HCT116 (cell line): ENCODE measurements at regions not wholly inside any gene's neighbourhood (a gene's known extent, or its start where the extent isn't known, plus 50 kb on each side); places are given as distances from the start of the nearest gene placed in this dataset.

Source experiments
- ATAC-seq: fragments of 200-7000 bp; cut with Tn5 transposase; 2 replicates; pipeline ENCODE4 v1.9.1; 2020; ENCODE audit warnings: mild to moderate bottlenecking, moderate library complexity
- BruUV-seq: library from RNA; stranded (reverse); fragments of 400-500 nt; replicated peaks from 2 replicates; lab custom pipeline; 2021; lab: Mats Ljungman, UMichigan
- CTCF ChIA-PET: fragments of 300-600 bp; sonication (Branson Sonifier 250); formaldehyde crosslinking; loops from one replicate; lab custom pipeline; 2021; ENCODE audit warnings: antibody characterized with exemption; lab: Charles Lee
- POLR2A ChIA-PET: fragments of 300-600, 350-600 bp; sonication (Branson Sonifier 250); formaldehyde crosslinking; loops from one replicate; lab custom pipeline; 2021; ENCODE audit warnings: antibody characterized with exemption; lab: Charles Lee
- RAD21 ChIA-PET, 2 experiments: fragments of 300-600 bp; sonication (Branson Sonifier 250); formaldehyde crosslinking; loops; one replicate each; lab custom pipeline; 2023; ENCODE audit warnings: low total read pairs in 2 of 2; ENCODE audit not compliant: uncharacterized antibody in 2 of 2, unreplicated experiment in 2 of 2, low non-redundant PET in 1 of 2; lab: Charles Lee
- DNase-seq: peaks from one replicate; pipeline ENCODE4 v3.0.0-alpha.2; 2010; ENCODE audit warnings: low read depth, low spot score
- H2AFZ ChIP-seq: fragments of 200-600 bp; shearing (Covaris generic), sonication (generic); 2 replicates; pipeline ENCODE4 v1.6.1; 2017; ENCODE audit warnings: low read depth, mixed run types, mixed read lengths, antibody characterized with exemption, low read length; ENCODE audit not compliant: poor library complexity, severe bottlenecking
- H3K27ac ChIP-seq: 2 replicates; pipeline ENCODE4 v1.5.1; 2012; ENCODE audit warnings: low read depth, low read length
- H3K27me3 ChIP-seq: fragments of 200-600 bp; sonication (generic); 2 replicates; pipeline ENCODE4 v1.6.1; 2016; ENCODE audit warnings: mixed run types, low read length, mixed read lengths; ENCODE audit not compliant: insufficient read depth
- H3K36me3 ChIP-seq, 2 experiments: fragments of 200-500 bp in 1 of 2; fragments of 200-600 bp in 1 of 2; sonication (Bioruptor generic) in 1 of 2; sonication (generic) in 1 of 2; 2 replicates each; pipeline versions ENCODE4 v1.5.1 to v1.6.1; 2014 to 2016; ENCODE audit warnings: low read length in 2 of 2, inconsistent platforms in 1 of 2, mixed read lengths in 1 of 2, mixed run types in 1 of 2; ENCODE audit not compliant: insufficient read depth in 2 of 2, control insufficient read depth in 1 of 2
- H3K4me1 ChIP-seq, 2 experiments: fragments of 200-600 bp in 1 of 2; sonication (generic) in 1 of 2; 2 replicates each; pipeline versions ENCODE4 v1.5.1 to v1.6.1; 2012 to 2017; ENCODE audit warnings: low read length in 2 of 2, inconsistent platforms in 1 of 2, mild to moderate bottlenecking in 1 of 2, mixed read lengths in 1 of 2, mixed run types in 1 of 2, moderate library complexity in 1 of 2; ENCODE audit not compliant: insufficient read depth in 2 of 2, control insufficient read depth in 1 of 2
- H3K4me2 ChIP-seq: fragments of 200-600 bp; sonication (generic); 2 replicates; pipeline ENCODE4 v1.6.1; 2017; ENCODE audit warnings: mixed run types, low read length, mixed read lengths
- H3K4me3 ChIP-seq, 2 experiments: fragments of 200-600 bp in 1 of 2; sonication (generic) in 1 of 2; replicated peaks in 1 of 2; 2 replicates each; pipeline ENCODE4 v1.5.1; 2011 to 2016; ENCODE audit warnings: low read length in 2 of 2, control low read depth in 1 of 2, low read depth in 1 of 2, mild to moderate bottlenecking in 1 of 2, mixed read lengths in 1 of 2, mixed run types in 1 of 2
- H3K79me2 ChIP-seq: fragments of 200-600 bp; sonication (generic); 2 replicates; pipeline ENCODE4 v1.6.1; 2017; ENCODE audit warnings: mild to moderate bottlenecking, mixed run types, low read length, moderate library complexity, mixed read lengths; ENCODE audit not compliant: insufficient read depth
- H3K9ac ChIP-seq: fragments of 200-600 bp; sonication (generic); 2 replicates; pipeline ENCODE4 v1.6.1; 2016; ENCODE audit warnings: low read length, mixed read lengths
- H3K9me2 ChIP-seq: fragments of 200-600 bp; sonication (generic), shearing (Covaris generic); 2 replicates; pipeline ENCODE4 v1.6.1; 2017; ENCODE audit warnings: mixed run types, mild to moderate bottlenecking, moderate library complexity; ENCODE audit not compliant: insufficient read depth
- H3K9me3 ChIP-seq, 2 experiments: fragments of 200-500 bp in 1 of 2; fragments of 200-600 bp in 1 of 2; sonication (Bioruptor generic) in 1 of 2; sonication (generic) in 1 of 2; 2 replicates each; pipeline ENCODE4 v1.6.1; 2014 to 2017; ENCODE audit warnings: low read length in 2 of 2, mixed read lengths in 2 of 2, inconsistent platforms in 1 of 2, low read depth in 1 of 2, mild to moderate bottlenecking in 1 of 2, mixed run types in 1 of 2, moderate library complexity in 1 of 2; ENCODE audit not compliant: control insufficient read depth in 1 of 2, insufficient read depth in 1 of 2
- H4K20me1 ChIP-seq: fragments of 200-600 bp; sonication (generic), shearing (Covaris generic); 2 replicates; pipeline ENCODE4 v1.6.1; 2017; ENCODE audit warnings: mixed run types, mild to moderate bottlenecking, moderate library complexity; ENCODE audit not compliant: insufficient read depth
- ATF3 ChIP-seq: IDR thresholded peaks from 2 replicates; pipeline ENCODE4 v1.6.1; 2012
- CBX3 ChIP-seq: IDR thresholded peaks from 2 replicates; pipeline ENCODE4 v1.6.1; 2012; ENCODE audit warnings: low read depth
- CEBPB ChIP-seq: IDR thresholded peaks from 2 replicates; pipeline ENCODE4 v1.6.1; 2012; ENCODE audit warnings: low read depth
- CTCF ChIP-seq, 3 experiments: fragments of 200-600 bp in 1 of 3; sonication (generic) in 1 of 3; IDR thresholded peaks in 2 of 3; conservative IDR thresholded peaks in 1 of 3; 2 replicates each; pipeline ENCODE4 v1.5.1; 2012 to 2017; ENCODE audit warnings: low read depth in 2 of 3, low read length in 2 of 3, antibody characterized with exemption in 1 of 3, borderline replicate concordance in 1 of 3, control low read depth in 1 of 3, mild to moderate bottlenecking in 1 of 3, mixed read lengths in 1 of 3, mixed run types in 1 of 3, moderate library complexity in 1 of 3; ENCODE audit not compliant: insufficient read depth in 1 of 3
- EGR1 ChIP-seq: IDR thresholded peaks from 2 replicates; pipeline ENCODE4 v1.6.1; 2012; ENCODE audit warnings: low read depth
- ELF1 ChIP-seq: IDR thresholded peaks from 2 replicates; pipeline ENCODE4 v1.6.1; 2012; ENCODE audit warnings: low read depth, borderline replicate concordance
- EZH2 ChIP-seq: fragments of 200-600 bp; sonication (generic); IDR thresholded peaks from 2 replicates; pipeline ENCODE4 v1.6.1; 2017; ENCODE audit warnings: antibody characterized with exemption, mixed run types
- EZH2phosphoT487 ChIP-seq: fragments of 200-600 bp; IDR thresholded peaks from 2 replicates; pipeline ENCODE4 v1.6.1; 2018; ENCODE audit warnings: antibody characterized with exemption, borderline replicate concordance
- FOSL1 ChIP-seq: IDR thresholded peaks from 2 replicates; pipeline ENCODE4 v1.6.1; 2012; ENCODE audit warnings: low read depth
- JUND ChIP-seq: IDR thresholded peaks from 2 replicates; pipeline ENCODE4 v1.6.1; 2012
- MAX ChIP-seq: IDR thresholded peaks from 2 replicates; pipeline ENCODE4 v1.6.1; 2012
- POLR2A ChIP-seq: IDR thresholded peaks from 2 replicates; pipeline ENCODE4 v1.7.0; 2011; ENCODE audit warnings: borderline replicate concordance; ENCODE audit not compliant: insufficient read depth, insufficient read length; ENCODE audit errors: extremely low read depth
- POLR2AphosphoS5 ChIP-seq: IDR thresholded peaks from 2 replicates; pipeline ENCODE4 v1.6.1; 2011; ENCODE audit warnings: mild to moderate bottlenecking, low read depth, low read length, moderate library complexity
- RAD21 ChIP-seq: IDR thresholded peaks from 2 replicates; pipeline ENCODE4 v1.6.1; 2012; ENCODE audit warnings: low read depth, mild to moderate bottlenecking
- SRF ChIP-seq: IDR thresholded peaks from 2 replicates; pipeline ENCODE4 v1.6.1; 2012; ENCODE audit warnings: low read depth
- YY1 ChIP-seq: IDR thresholded peaks from 2 replicates; pipeline ENCODE4 v1.6.1; 2011; ENCODE audit warnings: low read length, low read depth, moderate library complexity, mild to moderate bottlenecking; ENCODE audit not compliant: insufficient replicate concordance; ENCODE audit errors: extremely low read depth
- ZNF274 ChIP-seq: fragments of 200-500 bp; sonication (Bioruptor generic); IDR thresholded peaks from 2 replicates; pipeline ENCODE4 v1.6.1; 2014; ENCODE audit warnings: mild to moderate bottlenecking, low read depth, low read length, inconsistent platforms
- intact Hi-C: fragments of 100-400 bp; cut with micrococcal nuclease; formaldehyde crosslinking; loops from 2 replicates; pipeline ENCODE4 v1.10.0; 2022

GRCh38 chr1:110770832-110771231 is 96.1 kb upstream of the KCNA3 start:
- Histone ChIP-seq H3K27me3 (peaks cover 78% of the 10 kb centered on the region), H3K9me3 (no peaks in the 10 kb centered on the region), H3K79me2 (no peaks in the 10 kb centered on the region), H3K4me2 (no peak overlapping the region), H3K4me3 (no peak overlapping the region), H3K27ac (no peak overlapping the region), H2AFZ (no peak overlapping the region), H3K9me2 (no peaks in the 10 kb centered on the region), H3K4me1 (no peaks in the 10 kb centered on the region), H4K20me1 (no peaks in the 10 kb centered on the region), H3K9ac (no peak overlapping the region), H3K36me3 (no peaks in the 10 kb centered on the region)
- POLR2A ChIA-PET = no interaction called here
- CTCF ChIA-PET = no interaction called here
- DNase-seq (no peak), ATAC-seq (no peak)
- RAD21 ChIA-PET = no interaction called here
- intact Hi-C loops = no loop called here
- BruUV-seq = no TSS peak
- no peak for TF ChIP-seq FOSL1
- no peak for TF ChIP-seq SRF
- TF ChIP-seq YY1 = no peak
- TF ChIP-seq JUND = no peak
- no peak for TF ChIP-seq CEBPB
- no peak for TF ChIP-seq RAD21
- no peak for TF ChIP-seq POLR2AphosphoS5
- TF ChIP-seq EZH2phosphoT487 = no peak
- TF ChIP-seq EZH2 = no peak

GRCh38 chr1:110768605-110769004 is 93.9 kb upstream of the KCNA3 start:
- CTCF ChIA-PET = interaction anchor here (6.0 kb wide), 1 partner anchor 14 kb away, joined by 52 read pairs; no protein-coding TSS in a partner anchor
- intact Hi-C loops = loop anchor here (5.0 kb wide), 1 partner anchor 246 kb away; no protein-coding TSS in a partner anchor
- no TSS peak for BruUV-seq
- H3K9ac ChIP-seq = no peak overlapping the region
- H3K79me2 ChIP-seq = no peaks in the 10 kb centered on the region
- H3K36me3 ChIP-seq = no peaks in the 10 kb centered on the region
- no peaks in the 10 kb centered on the region for H3K9me3 ChIP-seq
- H3K27ac ChIP-seq = no peak overlapping the region
- RAD21 ChIA-PET = no interaction called here
- DNase-seq = no peak
- no peaks in the 10 kb centered on the region for H3K9me2 ChIP-seq
- no peaks in the 10 kb centered on the region for H3K4me1 ChIP-seq
- H3K4me2 ChIP-seq = no peak overlapping the region
- no peak overlapping the region for H2AFZ ChIP-seq
- TF ChIP-seq ATF3 (no peak), ELF1 (no peak), ZNF274 (no peak), MAX (no peak), POLR2A (no peak), JUND (no peak), CBX3 (no peak), CTCF (IDR thresholded peaks at IDR 0.05 in 2 of 3, conservative IDR thresholded peaks at IDR 0.05 in 1 of 3; ENCODE audit: borderline replicate concordance in 1 of 3, insufficient read depth in 1 of 3, low read depth in 2 of 3, low read length in 2 of 3) (no peak), EGR1 (no peak), EZH2phosphoT487 (no peak), RAD21 (no peak)
- H4K20me1 ChIP-seq = no peaks in the 10 kb centered on the region
- POLR2A ChIA-PET = no interaction called here
- ATAC-seq = no peak
- no peak overlapping the region for H3K4me3 ChIP-seq
- H3K27me3 ChIP-seq = peaks cover 69% of the 10 kb centered on the region
